Ovary (tissue), 7 donors: ENCODE measurements at regions not wholly inside any gene's neighbourhood (a gene's known extent, or its start where the extent isn't known, plus 50 kb on each side); places are given as distances from the start of the nearest gene placed in this dataset.

Experiments
- DNase-seq, 5 donors: peaks; one replicate each; pipeline ENCODE4 v3.0.0-alpha.2; 2019 to 2020
- H3K27ac ChIP-seq, 2 donors: fragments of 200-600 bp; one replicate each; pipeline versions ENCODE4 v1.5.1 to v1.8.0; 2019 to 2022
- H3K27me3 ChIP-seq: fragments of 200-600 bp; one replicate; pipeline ENCODE4 v1.8.0; 2022
- H3K36me3 ChIP-seq: fragments of 200-600 bp; sonication (generic); one replicate; pipeline ENCODE4 v1.5.1; 2019
- H3K4me1 ChIP-seq: one replicate; pipeline ENCODE4 v1.8.1; 2013; ENCODE audit warnings: mild to moderate bottlenecking, moderate library complexity; ENCODE audit not compliant: insufficient read depth
- H3K4me3 ChIP-seq: fragments of 200-600 bp; sonication (generic); one replicate; pipeline ENCODE4 v1.5.1; 2017
- H3K9me3 ChIP-seq, 2 donors: fragments of 200-600 bp in 1 of 2; sonication (generic) in 1 of 2; one replicate each; pipeline versions ENCODE4 v1.5.1 to v1.8.1; 2013 to 2019; ENCODE audit warnings: mild to moderate bottlenecking in 1 of 2, moderate library complexity in 1 of 2
- CTCF ChIP-seq, 3 donors: fragments of 450-650 bp in 2 of 3; fragments of 200-600 bp in 1 of 3; IDR thresholded peaks; one replicate each; pipeline versions ENCODE4 v1.5.1 to v1.8.0; 2016 to 2022; ENCODE audit warnings: antibody characterized with exemption in 3 of 3, mild to moderate bottlenecking in 1 of 3
- EP300 ChIP-seq: sonication (generic); formaldehyde crosslinking; IDR thresholded peaks from one replicate; pipeline ENCODE4 v1.6.1; 2017; ENCODE audit warnings: antibody characterized with exemption
- POLR2A ChIP-seq: fragments of 450-650 bp; IDR thresholded peaks from one replicate; pipeline ENCODE4 v1.6.1; 2017; ENCODE audit warnings: antibody characterized with exemption, mild to moderate bottlenecking, moderate library complexity
- WGBS, 3 donors: extraction: QIAGEN DNeasy Blood & Tissue Kit in 1 of 3; methylation state at CpG; one replicate each; pipeline versions ENCODE4 v1.1.5 to v1.1.7; 2013 to 2017; 5-methylcytosine and 5-hydroxymethylcytosine counted together
- intact Hi-C, 4 donors: fragments of 100-400 bp; cut with DNase I; formaldehyde crosslinking; loops; one replicate each; pipeline versions ENCODE4 v1.11.0 to v1.15.1; 2022 to 2023
- donor health status: DM: no; HTN: no; CAD: no; lungs with moderate emphysema.
- donor health status: DM: no; HTN: no; CAD: no.
- donor health status: Bipolar disorder and iron deficiency.
- donor health status: DM: no; HTN: no; CAD: no.
- donor health status: DM: yes; HTN: yes; CAD: no.

GRCh38 chr6:103983860-103984259, 875.9 kb downstream of the HACE1 start:
- Histone ChIP-seq H3K27ac (no peak overlapping the region), H3K9me3 (no peaks in the 10 kb centered on the region), H3K4me3 (no peak overlapping the region), H3K4me1 (no peaks in the 10 kb centered on the region), H3K36me3 (no peaks in the 10 kb centered on the region), H3K27me3 (no peaks in the 10 kb centered on the region)
- intact Hi-C loops, result no loop called here
- no peak for TF ChIP-seq EP300
- no peak for DNase-seq
- WGBS, 3 donors, result 92 to 93% (median 93%) methylated on average over 6 of the region's 6 CpGs

DNA sequence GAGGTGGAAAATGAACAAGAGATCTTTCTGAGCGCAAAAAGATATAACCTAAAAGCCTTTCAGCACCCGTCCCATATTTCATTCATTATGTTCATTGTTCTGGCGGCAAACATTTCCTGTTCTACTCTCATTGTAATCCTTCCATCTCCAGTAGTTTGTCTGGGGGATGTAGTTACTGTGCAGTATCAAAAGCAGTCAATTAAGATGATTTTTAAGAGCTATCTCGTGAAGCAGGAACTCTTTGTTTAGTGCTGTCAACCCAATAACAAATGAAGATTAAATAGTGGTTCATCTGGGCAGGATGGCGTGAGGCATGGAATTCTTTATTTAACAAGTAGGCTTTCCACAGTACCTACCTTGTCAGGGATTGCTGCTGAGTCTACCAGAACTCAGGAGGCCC, 876.7 kb downstream of the HACE1 start:
- no peak for DNase-seq
- Histone ChIP-seq H3K4me3 (no peak overlapping the region), H3K27ac (no peak overlapping the region), H3K36me3 (no peaks in the 10 kb centered on the region), H3K9me3 (no peaks in the 10 kb centered on the region), H3K27me3 (no peaks in the 10 kb centered on the region), H3K4me1 (no peaks in the 10 kb centered on the region)
- TF ChIP-seq POLR2A (no peak), EP300 (no peak), CTCF (IDR thresholded peaks at IDR 0.05) (no peak)
- intact Hi-C loops, result no loop called here
- WGBS, 3 donors, result 37 to 47% (median 42%) methylated on average over 5 of the region's 5 CpGs

- intact Hi-C loops, result no loop called here
- Histone ChIP-seq H3K36me3 (no peaks in the 10 kb centered on the region), H3K9me3 (no peaks in the 10 kb centered on the region), H3K27me3 (no peaks in the 10 kb centered on the region), H3K4me3 (no peak overlapping the region), H3K4me1 (no peaks in the 10 kb centered on the region), H3K27ac (no peak overlapping the region)
- DNase-seq, result no peak
- TF ChIP-seq POLR2A (no peak), EP300 (no peak), CTCF (IDR thresholded peaks at IDR 0.05) (no peak)
- WGBS, 3 donors, result 44 to 51% (median 47%) methylated on average over 4 of the region's 4 CpGs
Observed at GRCh38 chr6:103982574-103982973, 877.1 kb downstream of the HACE1 start.

DNA sequence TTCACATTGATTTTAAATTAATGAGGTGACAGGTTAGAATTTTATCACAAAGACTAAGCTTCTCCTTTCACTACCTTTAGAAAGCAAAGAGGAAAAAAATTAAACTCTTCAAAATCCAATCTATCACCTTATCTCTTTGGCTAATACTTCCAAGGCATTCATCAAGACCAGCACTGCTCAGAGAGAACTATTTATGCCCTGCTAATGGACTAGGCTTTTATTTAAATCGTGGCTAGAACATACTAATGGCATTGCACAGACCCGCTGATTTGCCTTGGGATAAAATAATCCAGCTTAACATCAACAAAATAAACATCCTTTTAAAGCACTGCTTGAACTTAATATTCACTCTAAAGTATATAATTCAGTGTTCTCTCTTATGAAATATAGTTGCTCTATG, 880.4 kb downstream of the HACE1 start:
- TF ChIP-seq CTCF (IDR thresholded peaks at IDR 0.05) (no peak), EP300 (no peak), POLR2A (no peak)
- DNase-seq, result no peak
- Histone ChIP-seq H3K4me1 (no peaks in the 10 kb centered on the region), H3K36me3 (no peaks in the 10 kb centered on the region), H3K27ac (no peak overlapping the region), H3K27me3 (no peaks in the 10 kb centered on the region), H3K4me3 (no peak overlapping the region), H3K9me3 (no peaks in the 10 kb centered on the region)
- 55 to 75% (median 55%) methylated on average over 2 of the region's 2 CpGs for WGBS, 3 donors
- intact Hi-C loops, result no loop called here

DNA sequence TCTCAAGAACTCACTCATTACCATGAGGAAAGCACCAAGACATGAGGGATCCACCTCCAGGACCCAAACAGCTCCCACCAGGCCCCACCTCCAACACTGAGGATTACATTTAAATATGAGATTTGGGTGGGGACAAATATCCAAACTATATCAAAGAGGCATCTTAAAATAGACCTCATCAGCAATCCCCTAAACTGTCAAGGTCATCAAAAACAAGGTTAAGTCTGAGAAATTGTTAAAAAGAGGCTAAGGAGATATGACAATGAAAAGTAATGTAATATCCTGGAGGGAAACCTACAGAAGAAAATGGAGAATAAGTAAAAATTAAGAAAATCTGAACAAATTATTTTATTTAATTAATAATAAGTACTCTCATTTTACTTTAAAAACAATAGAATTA, 922.3 kb downstream of the HACE1 start:
- DNase-seq, result no peak
- Histone ChIP-seq H3K36me3 (no peaks in the 10 kb centered on the region), H3K4me1 (no peaks in the 10 kb centered on the region), H3K27ac (no peak overlapping the region), H3K9me3 (no peaks in the 10 kb centered on the region), H3K4me3 (no peak overlapping the region), H3K27me3 (no peaks in the 10 kb centered on the region)
- no peak for TF ChIP-seq POLR2A
- TF ChIP-seq CTCF (IDR thresholded peaks at IDR 0.05), result no peak
- no peak for TF ChIP-seq EP300
- intact Hi-C loops, result no loop called here
